CD4-positive, alpha-beta T cell treated with Interleukin-12 subunit alpha and Interleukin-12 subunit beta, for 1 hour (primary cell): ENCODE measurements at regions not wholly inside any gene's neighbourhood (a gene's known extent, or its start where the extent isn't known, plus 50 kb on each side); places are given as distances from the start of the nearest gene placed in this dataset.
"Not testable (repeated sequence)": the region's sequence is repeated elsewhere in the genome, so short reads cannot be mapped to it uniquely, and the experiment has no call there.

Source experiments
- DNase-seq: peaks from one replicate; pipeline ENCODE4 v3.0.0-alpha.2; 2020

GRCh38 chr14:65975865-65976264, 510.3 kb upstream of the CCDC196 start:
- no peak for DNase-seq

GRCh38 chr14:65976761-65977404, 509.3 kb upstream of the CCDC196 start:
- no peak for DNase-seq

GRCh38 chr14:65981192-65981843, 504.9 kb upstream of the CCDC196 start:
- DNase-seq = no peak

GRCh38 chr14:65986041-65986440, 500.1 kb upstream of the CCDC196 start:
- no peak for DNase-seq

- DNase-seq = no peak
Observed at GRCh38 chr14:65989981-65990380, 496.2 kb upstream of the CCDC196 start.

GRCh38 chr14:65991104-65991503, 495.1 kb upstream of the CCDC196 start:
- no peak for DNase-seq

- not testable (repeated sequence) for DNase-seq
Observed at GRCh38 chr14:65991935-65992334, 494.2 kb upstream of the CCDC196 start.

GRCh38 chr14:65993103-65993502, 493.1 kb upstream of the CCDC196 start:
- no peak for DNase-seq

- DNase-seq = no peak
Observed at GRCh38 chr14:65993996-65994395, 492.2 kb upstream of the CCDC196 start.

- no peak for DNase-seq
Observed at GRCh38 chr14:65997347-65997746, 488.8 kb upstream of the CCDC196 start.

GRCh38 chr14:65999865-66000264, 486.3 kb upstream of the CCDC196 start:
- no peak for DNase-seq

- DNase-seq = no peak
Observed at GRCh38 chr14:66000766-66001165, 485.4 kb upstream of the CCDC196 start.

GRCh38 chr14:66001356-66001755, 484.8 kb upstream of the CCDC196 start:
- no peak for DNase-seq

GRCh38 chr14:66003082-66003730, 483.0 kb upstream of the CCDC196 start:
- DNase-seq = no peak

GRCh38 chr14:66005900-66006434, 480.2 kb upstream of the CCDC196 start:
- no peak for DNase-seq

GRCh38 chr14:66008631-66009030, 477.5 kb upstream of the CCDC196 start:
- no peak for DNase-seq

- no peak for DNase-seq
Observed at GRCh38 chr14:66009089-66009488, 477.1 kb upstream of the CCDC196 start.

- DNase-seq = no peak
Observed at GRCh38 chr14:66010695-66011094, 475.5 kb upstream of the CCDC196 start.

GRCh38 chr14:66011855-66012254, 474.3 kb upstream of the CCDC196 start:
- no peak for DNase-seq

- not testable (repeated sequence) for DNase-seq
Observed at GRCh38 chr14:66013607-66014006, 472.6 kb upstream of the CCDC196 start.

GRCh38 chr14:66015071-66015780, 470.9 kb upstream of the CCDC196 start:
- no peak for DNase-seq

GRCh38 chr14:66017927-66018326, 468.2 kb upstream of the CCDC196 start:
- DNase-seq = no peak

GRCh38 chr14:66022526-66022925, 463.6 kb upstream of the CCDC196 start:
- no peak for DNase-seq
